Pancreas (tissue), 10 donors: ENCODE measurements at regions not wholly inside any gene's neighbourhood (a gene's known extent, or its start where the extent isn't known, plus 50 kb on each side); places are given as distances from the start of the nearest gene placed in this dataset.

Source experiments
- ATAC-seq, 4 donors: fragments of 200-7000 bp; cut with Tn5 transposase; one replicate each; pipeline versions ENCODE4 v1.8.0 to v1.9.1; 2020; ENCODE audit warnings: mild to moderate bottlenecking in 4 of 4, moderate library complexity in 4 of 4
- DNase-seq, 6 donors: peaks; one replicate each; pipeline ENCODE4 v3.0.0-alpha.2; 2020
- FAIRE-seq: peaks from 2 replicates; lab custom pipeline; 2012; peaks lifted over from hg19 to GRCh38; lab: Jason Lieb, UNC
- H3K27ac ChIP-seq, 4 donors: fragments of 200-600 bp; sonication (generic); 1 replicate in 3 of 4; 2 replicates in 1 of 4; pipeline versions ENCODE4 v1.5.0 to v1.8.0; 2020
- H3K27me3 ChIP-seq, 4 donors: fragments of 200-600 bp; one replicate each; pipeline ENCODE4 v1.8.0; 2021
- H3K36me3 ChIP-seq, 3 donors: fragments of 200-600 bp; sonication (generic) in 1 of 3; one replicate each; pipeline versions ENCODE4 v1.5.0 to v1.8.0; 2020 to 2021
- H3K4me1 ChIP-seq, 3 donors: fragments of 200-600 bp; one replicate each; pipeline ENCODE4 v1.8.0; 2021
- H3K4me3 ChIP-seq, 4 donors: fragments of 200-600 bp; sonication (generic) in 2 of 4; one replicate each; pipeline versions ENCODE4 v1.5.0 to v1.8.0; 2020 to 2021
- H3K9me3 ChIP-seq, 4 donors: fragments of 200-600 bp; one replicate each; pipeline ENCODE4 v1.8.0; 2021
- CTCF ChIP-seq, 4 donors: fragments of 200-600 bp; sonication (generic) in 3 of 4; IDR thresholded peaks; one replicate each; pipeline versions ENCODE4 v1.5.0 to v1.8.0; 2021; ENCODE audit warnings: antibody characterized with exemption in 4 of 4
- WGBS, 2 donors: extraction: QIAGEN DNeasy Blood & Tissue Kit; methylation state at CpG; one replicate each; pipeline ENCODE4 v1.1.7; 2013; 5-methylcytosine and 5-hydroxymethylcytosine counted together
- intact Hi-C, 3 donors: fragments of 100-400 bp; cut with DNase I; formaldehyde crosslinking; loops; one replicate each; pipeline versions ENCODE4 v1.11.1 to v1.14.2; 2022
- donor health status: healthy with polysubstance abuse.
- donor health status: DM: no; HTN: no; CAD: no; lungs with moderate emphysema.
- donor health status: DM: no; HTN: no; CAD: no.
- donor health status: control.
- donor health status: control.
- donor health status: Bipolar disorder and iron deficiency.
- donor health status: DM: yes; HTN: yes; CAD: no.
- donor health status: DM: no; HTN: no; CAD: no.
- donor health status: DM: no; HTN: no; CAD: no.
- donor health status: DM: yes; HTN: yes; CAD: no.

- no peak overlapping the region for H3K4me3 ChIP-seq
- no peak for FAIRE-seq
- intact Hi-C loops, result no loop called here
- no peaks in the 10 kb centered on the region for H3K36me3 ChIP-seq
- TF ChIP-seq CTCF (IDR thresholded peaks at IDR 0.05), result no peak
- no peaks in the 10 kb centered on the region for H3K27me3 ChIP-seq
- H3K9me3 ChIP-seq, result no peaks in the 10 kb centered on the region
- no peaks in the 10 kb centered on the region for H3K4me1 ChIP-seq
- DNase-seq, result no peak
- ATAC-seq, result no peak
- no peak overlapping the region for H3K27ac ChIP-seq
Measured at GRCh38 chr2:146270618-146271017, 1574.2 kb upstream of the ACVR2A start.

- no peak overlapping the region for H3K4me3 ChIP-seq
- intact Hi-C loops, result no loop called here
- TF ChIP-seq CTCF (IDR thresholded peaks at IDR 0.05), result no peak
- no peaks in the 10 kb centered on the region for H3K36me3 ChIP-seq
- ATAC-seq (no peak), FAIRE-seq (no peak), DNase-seq (no peak)
- H3K4me1 ChIP-seq, result no peaks in the 10 kb centered on the region
- no peaks in the 10 kb centered on the region for H3K9me3 ChIP-seq
- no peaks in the 10 kb centered on the region for H3K27me3 ChIP-seq
- no peak overlapping the region for H3K27ac ChIP-seq
Measured at GRCh38 chr2:146267093-146267492, 1577.7 kb upstream of the ACVR2A start.

GRCh38 chr2:146265656-146266055 is 1579.2 kb upstream of the ACVR2A start:
- Histone ChIP-seq H3K27me3 (no peaks in the 10 kb centered on the region), H3K27ac (no peak overlapping the region), H3K9me3 (no peaks in the 10 kb centered on the region), H3K36me3 (no peaks in the 10 kb centered on the region), H3K4me3 (no peak overlapping the region), H3K4me1 (no peaks in the 10 kb centered on the region)
- WGBS, 2 donors, result 63 to 66% methylated on average over 6 of the region's 6 CpGs
- ATAC-seq, result no peak
- FAIRE-seq, result no peak
- intact Hi-C loops, result no loop called here
- TF ChIP-seq CTCF (IDR thresholded peaks at IDR 0.05), result no peak
- DNase-seq, result no peak

GRCh38 chr2:146262606-146263005 is 1582.2 kb upstream of the ACVR2A start:
- H3K9me3 ChIP-seq, result no peaks in the 10 kb centered on the region
- no peaks in the 10 kb centered on the region for H3K27me3 ChIP-seq
- no peak for ATAC-seq
- WGBS, 2 donors, result 74 to 88% methylated on average over 4 of the region's 4 CpGs
- no peak overlapping the region for H3K27ac ChIP-seq
- intact Hi-C loops, result no loop called here
- H3K4me3 ChIP-seq, result no peak overlapping the region
- H3K36me3 ChIP-seq, result no peaks in the 10 kb centered on the region
- peak in 1 of 6 donors; percentile 14 for DNase-seq
- FAIRE-seq, result no peak
- no peaks in the 10 kb centered on the region for H3K4me1 ChIP-seq
- TF ChIP-seq CTCF (IDR thresholded peaks at IDR 0.05), result no peak

GRCh38 chr2:146260551-146260950 is 1584.3 kb upstream of the ACVR2A start:
- intact Hi-C loops, result no loop called here
- no peak for TF ChIP-seq CTCF (IDR thresholded peaks at IDR 0.05)

More at GRCh38 chr2:146260551-146260950, 1584.3 kb upstream of the ACVR2A start:
- Histone ChIP-seq H3K9me3 (no peaks in the 10 kb centered on the region), H3K27ac (no peak overlapping the region), H3K36me3 (no peaks in the 10 kb centered on the region), H3K4me1 (no peaks in the 10 kb centered on the region), H3K27me3 (no peaks in the 10 kb centered on the region), H3K4me3 (no peak overlapping the region)
- FAIRE-seq (no peak), ATAC-seq (no peak), DNase-seq (no peak)
- WGBS, 2 donors, result 72 to 77% methylated on average over 5 of the region's 5 CpGs
